ENCODE measurements at regions not wholly inside any gene's neighbourhood (a gene's known extent, or its start where the extent isn't known, plus 50 kb on each side); places are given as distances from the start of the nearest gene placed in this dataset.
"Not testable (repeated sequence)": the region's sequence is repeated elsewhere in the genome, so short reads cannot be mapped to it uniquely, and the experiment has no call there.

GRCh38 chr6:121740188-121740587 is 304.7 kb downstream of the GJA1 start:
- 72 to 95% (median 89%) methylated on average over 2 to 6 of the region's 6 CpGs; no CpG with 5 or more reads in 3 of the 10 experiments for WGBS, 10 experiments
- in situ Hi-C loops (cut with MboI; ENCODE audit: low pct_unique_long_range_greater_than_20kb in 2 of 9, low sequenced_read_pairs in 9 of 9, unreplicated experiment in 9 of 9); H3K4me3 ChIP-seq; H3K27ac ChIP-seq; H3K4me1 ChIP-seq (replicated peaks in 1 of 2); ATAC-seq (replicated peaks in 6 of 8): not testable (repeated sequence)

GRCh38 chr6:121743691-121744090 is 308.2 kb downstream of the GJA1 start:
- ATAC-seq (replicated peaks in 6 of 8) = no peak
- WGBS, 10 experiments = 40 to 100% (median 83%) methylated on average over 1 of the region's 1 CpG; no CpG with 5 or more reads in 2 of the 10 experiments
- Histone ChIP-seq H3K4me3 (no peak overlapping the region), H3K27ac (no peak overlapping the region), H3K4me1 (replicated peaks in 1 of 2) (no peaks in the 10 kb centered on the region)
- in situ Hi-C loops (cut with MboI; ENCODE audit: low pct_unique_long_range_greater_than_20kb in 2 of 9, low sequenced_read_pairs in 9 of 9, unreplicated experiment in 9 of 9) = no loop called here

GRCh38 chr6:121748376-121748775 is 312.9 kb downstream of the GJA1 start:
- in situ Hi-C loops (cut with MboI; ENCODE audit: low pct_unique_long_range_greater_than_20kb in 2 of 9, low sequenced_read_pairs in 9 of 9, unreplicated experiment in 9 of 9) = no loop called here
- H3K4me1 ChIP-seq (replicated peaks in 1 of 2) = no peaks in the 10 kb centered on the region
- no peak for ATAC-seq (replicated peaks in 6 of 8)
- H3K4me3 ChIP-seq = no peak overlapping the region
- WGBS, 10 experiments = 23 to 100% (median 58%) methylated on average over 1 to 4 of the region's 4 CpGs
- H3K27ac ChIP-seq = no peak overlapping the region

- Histone ChIP-seq H3K4me3 (no peak overlapping the region), H3K27ac (no peak overlapping the region), H3K4me1 (replicated peaks in 1 of 2) (no peaks in the 10 kb centered on the region)
- ATAC-seq (replicated peaks in 6 of 8) = no peak
- WGBS, 10 experiments = 67 to 100% (median 100%) methylated on average over 1 to 2 of the region's 2 CpGs; no CpG with 5 or more reads in 5 of the 10 experiments
- in situ Hi-C loops (cut with MboI; ENCODE audit: low pct_unique_long_range_greater_than_20kb in 2 of 9, low sequenced_read_pairs in 9 of 9, unreplicated experiment in 9 of 9) = no loop called here
Measured at GRCh38 chr6:121748850-121749249, 313.4 kb downstream of the GJA1 start.

- no peak for ATAC-seq (replicated peaks in 6 of 8)
- in situ Hi-C loops (cut with MboI; ENCODE audit: low pct_unique_long_range_greater_than_20kb in 2 of 9, low sequenced_read_pairs in 9 of 9, unreplicated experiment in 9 of 9) = no loop called here
- Histone ChIP-seq H3K4me3 (no peak overlapping the region), H3K4me1 (replicated peaks in 1 of 2) (no peaks in the 10 kb centered on the region), H3K27ac (no peak overlapping the region)
- WGBS, 10 experiments = 86 to 100% (median 100%) methylated on average over 1 of the region's 1 CpG; no CpG with 5 or more reads in 3 of the 10 experiments
Measured at GRCh38 chr6:121755485-121755884, 320.0 kb downstream of the GJA1 start.

GRCh38 chr6:121756666-121757065 is 321.2 kb downstream of the GJA1 start:
- in situ Hi-C loops (cut with MboI; ENCODE audit: low pct_unique_long_range_greater_than_20kb in 2 of 9, low sequenced_read_pairs in 9 of 9, unreplicated experiment in 9 of 9) = no loop called here
- no peak overlapping the region for H3K27ac ChIP-seq
- no peak for ATAC-seq (replicated peaks in 6 of 8)

GRCh38 chr6:121759370-121759769 is 323.9 kb downstream of the GJA1 start:
- in situ Hi-C loops (cut with MboI; ENCODE audit: low pct_unique_long_range_greater_than_20kb in 2 of 9, low sequenced_read_pairs in 9 of 9, unreplicated experiment in 9 of 9) = no loop called here
- 80 to 100% (median 92%) methylated on average over 1 of the region's 1 CpG; no CpG with 5 or more reads in 4 of the 10 experiments for WGBS, 10 experiments
- Histone ChIP-seq H3K4me3 (no peak overlapping the region), H3K4me1 (replicated peaks in 1 of 2) (no peaks in the 10 kb centered on the region), H3K27ac (no peak overlapping the region)
- no peak for ATAC-seq (replicated peaks in 6 of 8)

More at GRCh38 chr6:121756666-121757065, 321.2 kb downstream of the GJA1 start:
- WGBS, 10 experiments = 0 to 100% (median 58%) methylated on average over 1 of the region's 1 CpG; no CpG with 5 or more reads in 2 of the 10 experiments
- no peak overlapping the region for H3K4me3 ChIP-seq
- H3K4me1 ChIP-seq (replicated peaks in 1 of 2) = no peaks in the 10 kb centered on the region

GRCh38 chr6:121760191-121760590 is 324.7 kb downstream of the GJA1 start:
- H3K27ac ChIP-seq = no peak overlapping the region
- no peaks in the 10 kb centered on the region for H3K4me1 ChIP-seq (replicated peaks in 1 of 2)
- H3K4me3 ChIP-seq = no peak overlapping the region
- no peak for ATAC-seq (replicated peaks in 6 of 8)
- 60 to 96% (median 85%) methylated on average over 1 to 10 of the region's 11 CpGs; no CpG with 5 or more reads in 4 of the 10 experiments for WGBS, 10 experiments
- in situ Hi-C loops (cut with MboI; ENCODE audit: low pct_unique_long_range_greater_than_20kb in 2 of 9, low sequenced_read_pairs in 9 of 9, unreplicated experiment in 9 of 9) = no loop called here

- Histone ChIP-seq H3K27ac (no peak overlapping the region), H3K4me1 (replicated peaks in 1 of 2) (no peaks in the 10 kb centered on the region), H3K4me3 (no peak overlapping the region)
- in situ Hi-C loops (cut with MboI; ENCODE audit: low pct_unique_long_range_greater_than_20kb in 2 of 9, low sequenced_read_pairs in 9 of 9, unreplicated experiment in 9 of 9) = no loop called here
- peak in 2 of 8 experiments; percentile 43 to 59 for ATAC-seq (replicated peaks in 6 of 8)
- 60 to 100% (median 79%) methylated on average over 1 to 4 of the region's 5 CpGs; no CpG with 5 or more reads in 6 of the 10 experiments for WGBS, 10 experiments
Measured at GRCh38 chr6:121760745-121761144, 325.3 kb downstream of the GJA1 start.

- in situ Hi-C loops (cut with MboI; ENCODE audit: low pct_unique_long_range_greater_than_20kb in 2 of 9, low sequenced_read_pairs in 9 of 9, unreplicated experiment in 9 of 9) = no loop called here
- H3K27ac ChIP-seq = no peak overlapping the region
- no peaks in the 10 kb centered on the region for H3K4me1 ChIP-seq (replicated peaks in 1 of 2)
- 73 to 100% (median 90%) methylated on average over 1 to 3 of the region's 3 CpGs; no CpG with 5 or more reads in 1 of the 10 experiments for WGBS, 10 experiments
- H3K4me3 ChIP-seq = no peak overlapping the region
- no peak for ATAC-seq (replicated peaks in 6 of 8)
Measured at GRCh38 chr6:121764493-121764892, 329.0 kb downstream of the GJA1 start.

- H3K4me1 ChIP-seq (replicated peaks in 1 of 2) = peaks cover 0 to 3% of the 10 kb centered on the region in 2 donors
- no peak overlapping the region for H3K4me3 ChIP-seq
- ATAC-seq (replicated peaks in 6 of 8) = no peak
- no peak overlapping the region for H3K27ac ChIP-seq
- WGBS, 10 experiments = 48 to 100% (median 82%) methylated on average over 1 to 2 of the region's 2 CpGs; no CpG with 5 or more reads in 2 of the 10 experiments
- in situ Hi-C loops (cut with MboI; ENCODE audit: low pct_unique_long_range_greater_than_20kb in 2 of 9, low sequenced_read_pairs in 9 of 9, unreplicated experiment in 9 of 9) = no loop called here
Measured at GRCh38 chr6:121765060-121765459, 329.6 kb downstream of the GJA1 start.

GRCh38 chr6:121767211-121767610 is 331.8 kb downstream of the GJA1 start:
- 14 to 93% (median 65%) methylated on average over 1 to 3 of the region's 3 CpGs; no CpG with 5 or more reads in 2 of the 10 experiments for WGBS, 10 experiments
- Histone ChIP-seq H3K4me1 (replicated peaks in 1 of 2) (peaks cover 0 to 22% of the 10 kb centered on the region in 2 donors), H3K27ac (no peak overlapping the region), H3K4me3 (no peak overlapping the region)
- in situ Hi-C loops (cut with MboI; ENCODE audit: low pct_unique_long_range_greater_than_20kb in 2 of 9, low sequenced_read_pairs in 9 of 9, unreplicated experiment in 9 of 9) = no loop called here
- no peak for ATAC-seq (replicated peaks in 6 of 8)

GRCh38 chr6:121770943-121771342 is 335.5 kb downstream of the GJA1 start:
- ATAC-seq (replicated peaks in 6 of 8) = peak in 5 of 8 experiments; percentile 93 to 97 (median 96)
- WGBS, 10 experiments = 43 to 93% (median 57%) methylated on average over 1 to 2 of the region's 2 CpGs; no CpG with 5 or more reads in 3 of the 10 experiments
- Histone ChIP-seq H3K27ac (peak overlapping the region in 1 of 2 donors; percentile 1), H3K4me1 (replicated peaks in 1 of 2) (peaks cover 0 to 42% of the 10 kb centered on the region in 2 donors), H3K4me3 (no peak overlapping the region)
- in situ Hi-C loops (cut with MboI; ENCODE audit: low pct_unique_long_range_greater_than_20kb in 2 of 9, low sequenced_read_pairs in 9 of 9, unreplicated experiment in 9 of 9) = no loop called here

All from motor neuron (in vitro differentiated cells).